HL-60 (cell line): ENCODE measurements at regions not wholly inside any gene's neighbourhood (a gene's known extent, or its start where the extent isn't known, plus 50 kb on each side); places are given as distances from the start of the nearest gene placed in this dataset.

Experiments used
- DNase-seq, 2 experiments: peaks; one replicate each; pipeline ENCODE4 v3.0.0-alpha.2; 2010 to 2020; ENCODE audit warnings: low read depth in 1 of 2, low spot score in 1 of 2
- H3K27ac ChIP-seq: fragments of 250-450 bp; sonication (Bioruptor Pico); replicated peaks from 2 replicates; pipeline ENCODE4 v1.5.1; 2020; ENCODE audit warnings: mild to moderate bottlenecking, moderate library complexity
- H3K27me3 ChIP-seq: fragments of 250-450 bp; sonication (Bioruptor Pico); 2 replicates; pipeline ENCODE4 v1.5.1; 2021; ENCODE audit warnings: mild to moderate bottlenecking, moderate library complexity; ENCODE audit not compliant: insufficient read depth, poor library complexity, severe bottlenecking
- H3K4me3 ChIP-seq: replicated peaks from 2 replicates; pipeline ENCODE4 v1.5.1; 2011; ENCODE audit warnings: mild to moderate bottlenecking, control low read depth, low read length; ENCODE audit not compliant: insufficient read depth
- GABPA ChIP-seq: IDR thresholded peaks from 2 replicates; pipeline ENCODE4 v1.6.1; 2012; ENCODE audit warnings: low read depth
- POLR2AphosphoS5 ChIP-seq: IDR thresholded peaks from 2 replicates; pipeline ENCODE4 v1.6.1; 2012; ENCODE audit warnings: low read depth
- SPI1 ChIP-seq: IDR thresholded peaks from 2 replicates; pipeline ENCODE4 v1.6.1; 2012; ENCODE audit warnings: low read depth, mild to moderate bottlenecking, borderline replicate concordance
- TF ChIP-seq, protein P1 (sequence below): IDR thresholded peaks from one replicate; pipeline ENCODE4 v1.5.1; 2011; ENCODE audit warnings: low read length, control low read depth, inconsistent platforms; ENCODE audit not compliant: insufficient read depth
- TF ChIP-seq, protein P2 (sequence below): IDR thresholded peaks from 2 replicates; pipeline ENCODE4 v1.6.1; 2012; ENCODE audit warnings: low read depth; ENCODE audit not compliant: insufficient replicate concordance

DNA sequence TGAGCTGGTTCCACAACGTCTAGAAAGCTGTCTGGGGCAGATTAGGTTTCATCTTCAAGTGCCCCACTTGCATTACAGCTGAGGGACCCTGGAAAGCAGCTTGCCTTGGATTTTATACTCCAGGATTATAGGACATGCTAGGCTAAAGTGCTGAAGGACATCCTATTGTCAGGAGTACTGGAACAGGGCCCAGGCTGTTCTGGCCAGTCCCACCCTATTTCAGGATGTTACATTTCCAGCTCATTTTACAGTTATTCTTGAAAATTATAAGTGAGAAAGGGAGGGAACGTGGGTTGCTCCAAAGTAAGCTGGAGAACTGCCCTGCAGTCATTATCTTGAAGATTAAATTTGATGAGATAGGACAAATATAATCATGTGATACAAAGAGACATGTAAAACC is 71.0 kb upstream of the UGT8 start:
- Histone ChIP-seq H3K4me3 (no peak overlapping the region), H3K27me3 (no peaks in the 10 kb centered on the region), H3K27ac (no peak overlapping the region)
- no peak for DNase-seq
- no peak for TF ChIP-seq GABPA
- TF ChIP-seq, protein P1, sequence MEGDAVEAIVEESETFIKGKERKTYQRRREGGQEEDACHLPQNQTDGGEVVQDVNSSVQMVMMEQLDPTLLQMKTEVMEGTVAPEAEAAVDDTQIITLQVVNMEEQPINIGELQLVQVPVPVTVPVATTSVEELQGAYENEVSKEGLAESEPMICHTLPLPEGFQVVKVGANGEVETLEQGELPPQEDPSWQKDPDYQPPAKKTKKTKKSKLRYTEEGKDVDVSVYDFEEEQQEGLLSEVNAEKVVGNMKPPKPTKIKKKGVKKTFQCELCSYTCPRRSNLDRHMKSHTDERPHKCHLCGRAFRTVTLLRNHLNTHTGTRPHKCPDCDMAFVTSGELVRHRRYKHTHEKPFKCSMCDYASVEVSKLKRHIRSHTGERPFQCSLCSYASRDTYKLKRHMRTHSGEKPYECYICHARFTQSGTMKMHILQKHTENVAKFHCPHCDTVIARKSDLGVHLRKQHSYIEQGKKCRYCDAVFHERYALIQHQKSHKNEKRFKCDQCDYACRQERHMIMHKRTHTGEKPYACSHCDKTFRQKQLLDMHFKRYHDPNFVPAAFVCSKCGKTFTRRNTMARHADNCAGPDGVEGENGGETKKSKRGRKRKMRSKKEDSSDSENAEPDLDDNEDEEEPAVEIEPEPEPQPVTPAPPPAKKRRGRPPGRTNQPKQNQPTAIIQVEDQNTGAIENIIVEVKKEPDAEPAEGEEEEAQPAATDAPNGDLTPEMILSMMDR, result no peak
- TF ChIP-seq, protein P2, sequence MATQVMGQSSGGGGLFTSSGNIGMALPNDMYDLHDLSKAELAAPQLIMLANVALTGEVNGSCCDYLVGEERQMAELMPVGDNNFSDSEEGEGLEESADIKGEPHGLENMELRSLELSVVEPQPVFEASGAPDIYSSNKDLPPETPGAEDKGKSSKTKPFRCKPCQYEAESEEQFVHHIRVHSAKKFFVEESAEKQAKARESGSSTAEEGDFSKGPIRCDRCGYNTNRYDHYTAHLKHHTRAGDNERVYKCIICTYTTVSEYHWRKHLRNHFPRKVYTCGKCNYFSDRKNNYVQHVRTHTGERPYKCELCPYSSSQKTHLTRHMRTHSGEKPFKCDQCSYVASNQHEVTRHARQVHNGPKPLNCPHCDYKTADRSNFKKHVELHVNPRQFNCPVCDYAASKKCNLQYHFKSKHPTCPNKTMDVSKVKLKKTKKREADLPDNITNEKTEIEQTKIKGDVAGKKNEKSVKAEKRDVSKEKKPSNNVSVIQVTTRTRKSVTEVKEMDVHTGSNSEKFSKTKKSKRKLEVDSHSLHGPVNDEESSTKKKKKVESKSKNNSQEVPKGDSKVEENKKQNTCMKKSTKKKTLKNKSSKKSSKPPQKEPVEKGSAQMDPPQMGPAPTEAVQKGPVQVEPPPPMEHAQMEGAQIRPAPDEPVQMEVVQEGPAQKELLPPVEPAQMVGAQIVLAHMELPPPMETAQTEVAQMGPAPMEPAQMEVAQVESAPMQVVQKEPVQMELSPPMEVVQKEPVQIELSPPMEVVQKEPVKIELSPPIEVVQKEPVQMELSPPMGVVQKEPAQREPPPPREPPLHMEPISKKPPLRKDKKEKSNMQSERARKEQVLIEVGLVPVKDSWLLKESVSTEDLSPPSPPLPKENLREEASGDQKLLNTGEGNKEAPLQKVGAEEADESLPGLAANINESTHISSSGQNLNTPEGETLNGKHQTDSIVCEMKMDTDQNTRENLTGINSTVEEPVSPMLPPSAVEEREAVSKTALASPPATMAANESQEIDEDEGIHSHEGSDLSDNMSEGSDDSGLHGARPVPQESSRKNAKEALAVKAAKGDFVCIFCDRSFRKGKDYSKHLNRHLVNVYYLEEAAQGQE, result no peak
- TF ChIP-seq POLR2AphosphoS5, result no peak
- no peak for TF ChIP-seq SPI1

DNA sequence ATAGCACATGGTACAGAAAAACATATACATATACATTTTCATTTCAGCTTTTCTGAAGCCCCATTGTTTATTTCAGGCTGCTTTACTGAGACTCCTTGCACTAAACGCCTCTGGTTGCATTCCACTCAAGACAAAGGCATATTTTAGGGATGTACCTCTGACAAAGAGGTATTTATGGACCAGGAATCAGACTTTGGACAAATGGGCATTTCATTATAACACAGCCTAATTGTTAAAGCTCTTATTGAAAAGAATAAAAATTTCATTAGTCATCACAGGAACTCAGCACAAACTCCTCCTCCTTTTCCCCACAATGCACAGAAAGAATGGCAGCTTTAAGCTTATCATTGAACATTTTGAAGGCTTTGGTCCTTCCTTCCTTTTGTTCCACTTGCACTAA is 62.9 kb upstream of the UGT8 start:
- TF ChIP-seq, protein P1, result no peak
- TF ChIP-seq GABPA, result no peak
- TF ChIP-seq, protein P2, result no peak
- TF ChIP-seq POLR2AphosphoS5, result no peak
- TF ChIP-seq SPI1, result no peak
- no peak for DNase-seq

DNA sequence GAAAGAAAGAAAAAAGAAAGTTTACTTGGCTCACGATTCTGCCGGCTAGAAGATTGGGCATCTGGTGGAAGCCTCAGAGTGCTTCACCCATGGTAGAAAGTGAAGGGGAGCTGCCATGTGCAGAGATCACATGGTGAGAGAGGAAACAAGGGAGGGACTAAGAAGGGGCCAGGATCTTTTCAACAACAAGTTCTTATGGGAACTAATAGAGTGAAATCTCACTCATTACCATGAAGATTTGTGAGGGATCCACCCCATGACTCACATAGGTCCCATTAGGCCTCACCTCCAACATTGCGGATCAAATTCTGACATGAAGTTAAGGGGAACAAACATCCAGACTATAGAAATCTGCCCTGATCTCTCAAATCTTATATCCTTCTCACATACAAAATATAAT is 61.3 kb upstream of the UGT8 start:
- H3K4me3 ChIP-seq, result no peak overlapping the region
- no peak for TF ChIP-seq GABPA
- no peak for TF ChIP-seq POLR2AphosphoS5
- TF ChIP-seq, protein P1, result no peak
- TF ChIP-seq, protein P2, result no peak
- TF ChIP-seq SPI1, result no peak

More for the DNA sequence above, 62.9 kb upstream of the UGT8 start:
- Histone ChIP-seq H3K4me3 (no peak overlapping the region), H3K27me3 (no peaks in the 10 kb centered on the region), H3K27ac (no peak overlapping the region)

More for the DNA sequence above, 61.3 kb upstream of the UGT8 start:
- no peak overlapping the region for H3K27ac ChIP-seq
- no peaks in the 10 kb centered on the region for H3K27me3 ChIP-seq
- DNase-seq, result no peak
